Amygdala (tissue), 56 donors: ENCODE measurements at regions not wholly inside any gene's neighbourhood (a gene's known extent, or its start where the extent isn't known, plus 50 kb on each side); places are given as distances from the start of the nearest gene placed in this dataset.
"Not testable (repeated sequence)": the region's sequence is repeated elsewhere in the genome, so short reads cannot be mapped to it uniquely, and the experiment has no call there.

ENCODE experiments used
- DNase-seq, 56 donors: peaks; one replicate each; lab custom pipeline; 2025; lab: John Stamatoyannopoulos, UW

- no peak for DNase-seq
Observed at GRCh38 chr15:93973287-93973686, 258.1 kb upstream of the MCTP2 start.

GRCh38 chr15:93968773-93969172 lies 262.6 kb upstream of the MCTP2 start:
- no peak for DNase-seq

- DNase-seq: no peak
Observed at GRCh38 chr15:93965304-93965908, 266.0 kb upstream of the MCTP2 start.

GRCh38 chr15:93954985-93955571 lies 276.3 kb upstream of the MCTP2 start:
- DNase-seq: no peak

- peak in 5 of 56 donors; percentile 3 to 16 (median 8) for DNase-seq
Observed at GRCh38 chr15:93948726-93949125, 282.6 kb upstream of the MCTP2 start.

GRCh38 chr15:93943586-93943985 lies 287.8 kb upstream of the MCTP2 start:
- no peak for DNase-seq

- no peak for DNase-seq
Observed at GRCh38 chr15:93942269-93942694, 289.1 kb upstream of the MCTP2 start.

GRCh38 chr15:93941697-93942096 lies 289.7 kb upstream of the MCTP2 start:
- no peak for DNase-seq

- DNase-seq: no peak
Observed at GRCh38 chr15:93940226-93940625, 291.1 kb upstream of the MCTP2 start.

GRCh38 chr15:93932164-93932776 lies 299.1 kb upstream of the MCTP2 start:
- no peak for DNase-seq

- peak in 5 of 56 donors; percentile 10 to 26 (median 18) for DNase-seq
Observed at GRCh38 chr15:93929375-93930094, 301.8 kb upstream of the MCTP2 start.

GRCh38 chr15:93920204-93920603 lies 311.2 kb upstream of the MCTP2 start:
- no peak for DNase-seq

GRCh38 chr15:93918801-93919200 lies 312.6 kb upstream of the MCTP2 start:
- not testable (repeated sequence) for DNase-seq

- no peak for DNase-seq
Observed at GRCh38 chr15:93917181-93917580, 314.2 kb upstream of the MCTP2 start.

GRCh38 chr15:93913871-93914270 lies 317.5 kb upstream of the MCTP2 start:
- DNase-seq: no peak

GRCh38 chr15:93913310-93913709 lies 318.1 kb upstream of the MCTP2 start:
- no peak for DNase-seq

GRCh38 chr15:93900476-93901400 lies 330.6 kb upstream of the MCTP2 start:
- no peak for DNase-seq

- no peak for DNase-seq
Observed at GRCh38 chr15:93899817-93900216, 331.5 kb upstream of the MCTP2 start.

GRCh38 chr15:93897377-93897776 lies 334.0 kb upstream of the MCTP2 start:
- no peak for DNase-seq
